Astrocyte (in vitro differentiated cells and primary cell): ENCODE measurements at regions not wholly inside any gene's neighbourhood (a gene's known extent, or its start where the extent isn't known, plus 50 kb on each side); places are given as distances from the start of the nearest gene placed in this dataset.

Experiments used
- EZH2 ChIP-seq: IDR thresholded peaks from 2 replicates; pipeline ENCODE4 v1.6.1; 2012; ENCODE audit warnings: mild to moderate bottlenecking, low read length, inconsistent platforms; ENCODE audit not compliant: insufficient read depth
- TF ChIP-seq, protein P1 (sequence below): IDR thresholded peaks from 2 replicates; pipeline ENCODE4 v1.5.1; 2011; ENCODE audit warnings: low read depth, mild to moderate bottlenecking, inconsistent platforms, low read length, moderate library complexity; ENCODE audit not compliant: insufficient read depth

DNA sequence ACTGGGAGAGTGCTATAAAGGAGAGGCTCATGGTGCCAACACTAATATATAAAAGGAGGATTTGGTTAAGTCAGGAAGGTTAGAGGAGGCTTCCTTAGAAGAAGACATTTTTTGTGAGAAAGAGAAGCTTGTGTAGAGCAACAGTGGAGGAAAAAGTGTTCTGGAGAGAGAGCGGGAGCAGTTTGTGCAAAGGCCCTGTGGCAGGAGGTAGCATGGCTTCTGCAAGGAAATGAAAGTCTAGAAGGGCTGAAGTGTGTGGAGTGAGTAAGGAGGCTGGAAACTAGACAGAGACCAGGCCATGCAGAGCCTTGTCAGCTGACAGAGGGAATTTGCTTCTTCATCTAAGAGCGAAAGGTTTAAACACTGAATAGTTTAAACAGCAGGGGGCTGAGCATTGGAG lies 64.4 kb upstream of the ARAP3 start:
- TF ChIP-seq, protein P1, sequence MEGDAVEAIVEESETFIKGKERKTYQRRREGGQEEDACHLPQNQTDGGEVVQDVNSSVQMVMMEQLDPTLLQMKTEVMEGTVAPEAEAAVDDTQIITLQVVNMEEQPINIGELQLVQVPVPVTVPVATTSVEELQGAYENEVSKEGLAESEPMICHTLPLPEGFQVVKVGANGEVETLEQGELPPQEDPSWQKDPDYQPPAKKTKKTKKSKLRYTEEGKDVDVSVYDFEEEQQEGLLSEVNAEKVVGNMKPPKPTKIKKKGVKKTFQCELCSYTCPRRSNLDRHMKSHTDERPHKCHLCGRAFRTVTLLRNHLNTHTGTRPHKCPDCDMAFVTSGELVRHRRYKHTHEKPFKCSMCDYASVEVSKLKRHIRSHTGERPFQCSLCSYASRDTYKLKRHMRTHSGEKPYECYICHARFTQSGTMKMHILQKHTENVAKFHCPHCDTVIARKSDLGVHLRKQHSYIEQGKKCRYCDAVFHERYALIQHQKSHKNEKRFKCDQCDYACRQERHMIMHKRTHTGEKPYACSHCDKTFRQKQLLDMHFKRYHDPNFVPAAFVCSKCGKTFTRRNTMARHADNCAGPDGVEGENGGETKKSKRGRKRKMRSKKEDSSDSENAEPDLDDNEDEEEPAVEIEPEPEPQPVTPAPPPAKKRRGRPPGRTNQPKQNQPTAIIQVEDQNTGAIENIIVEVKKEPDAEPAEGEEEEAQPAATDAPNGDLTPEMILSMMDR = no peak
- no peak for TF ChIP-seq EZH2
